H7 (cell line): ENCODE measurements at regions not wholly inside any gene's neighbourhood (a gene's known extent, or its start where the extent isn't known, plus 50 kb on each side); places are given as distances from the start of the nearest gene placed in this dataset.

Source experiments
- DNase-seq: peaks from one replicate; pipeline ENCODE4 v3.0.0; 2012
- H3K27me3 ChIP-seq: 2 replicates; pipeline ENCODE4 v1.6.0; 2011; ENCODE audit warnings: mild to moderate bottlenecking, low read length; ENCODE audit not compliant: control insufficient read depth, insufficient read depth
- H3K36me3 ChIP-seq: replicated peaks from 2 replicates; pipeline ENCODE4 v1.5.1; 2011; ENCODE audit warnings: low read length; ENCODE audit not compliant: control insufficient read depth, insufficient read depth
- H3K4me3 ChIP-seq: 2 replicates; pipeline ENCODE4 v1.5.1; 2011; ENCODE audit warnings: low read depth, mild to moderate bottlenecking, control low read depth, low read length, moderate library complexity; ENCODE audit not compliant: insufficient read depth

DNA sequence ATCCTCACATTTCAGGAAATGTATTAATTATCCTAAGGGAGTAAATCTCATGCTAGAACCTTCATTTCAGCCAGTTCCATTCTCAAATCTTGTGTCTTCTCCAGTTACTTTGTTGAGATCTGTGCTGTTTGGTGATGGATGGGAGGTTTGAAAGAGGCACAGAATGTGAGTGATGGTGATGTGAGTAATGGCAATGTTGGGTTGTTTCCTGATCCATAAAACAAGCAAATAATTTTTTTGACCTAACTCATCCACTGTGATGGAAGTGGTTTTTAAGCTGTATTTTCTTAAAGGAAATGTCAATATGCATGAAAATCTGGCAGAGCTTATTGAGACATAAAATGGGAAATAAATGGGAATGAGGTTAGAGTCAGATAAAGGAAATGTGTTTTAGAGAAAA is 214.7 kb downstream of the CHRM3 start:
- Histone ChIP-seq H3K4me3 (no peak overlapping the region), H3K36me3 (no peaks in the 10 kb centered on the region), H3K27me3 (no peaks in the 10 kb centered on the region)
- no peak for DNase-seq

DNA sequence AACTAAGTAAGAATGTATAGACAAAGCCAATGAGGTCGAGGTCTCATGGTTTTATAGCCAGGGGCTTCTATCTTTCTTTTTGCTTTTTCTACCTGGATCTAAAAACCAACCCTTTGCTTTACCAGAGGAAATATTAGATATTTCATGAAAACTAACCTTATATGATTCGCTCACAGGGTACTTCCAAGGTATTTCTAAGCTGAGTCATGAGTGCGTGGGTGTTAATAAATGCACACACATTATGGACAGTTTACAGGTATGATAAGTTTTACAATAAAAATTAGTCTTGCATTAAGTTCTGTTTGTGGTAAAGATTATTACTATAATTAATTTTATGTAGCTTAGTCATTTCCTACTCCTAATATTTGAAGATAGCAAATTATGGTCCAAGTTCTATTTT is 217.2 kb downstream of the CHRM3 start:
- no peaks in the 10 kb centered on the region for H3K36me3 ChIP-seq
- no peaks in the 10 kb centered on the region for H3K27me3 ChIP-seq
- H3K4me3 ChIP-seq, result no peak overlapping the region
- DNase-seq, result no peak

DNA sequence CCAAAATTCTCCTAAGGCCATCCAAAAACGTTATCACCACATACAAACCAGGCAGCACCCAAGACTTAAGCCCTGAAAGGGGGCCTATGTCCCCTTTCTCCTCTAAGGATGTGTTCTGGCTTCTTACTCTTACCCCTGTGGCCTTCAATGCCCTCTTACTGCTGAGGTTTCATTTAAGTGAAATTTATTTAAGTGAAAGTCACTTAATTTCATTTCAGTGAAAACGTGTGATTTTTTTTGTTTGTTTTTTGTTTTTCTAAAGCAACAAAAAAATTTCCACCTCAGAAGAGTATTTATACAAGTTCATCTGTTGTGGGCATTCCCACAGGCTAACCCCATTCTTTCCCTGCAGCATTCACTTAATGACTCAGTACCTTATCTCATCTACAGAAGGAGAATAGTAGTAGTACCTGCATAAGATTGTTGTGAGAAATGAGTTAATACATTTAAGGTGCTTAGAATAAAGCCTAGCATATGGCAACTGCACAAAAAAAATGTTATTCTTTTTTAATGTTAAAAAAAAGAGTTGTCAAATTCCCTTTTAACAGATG is 220.6 kb downstream of the CHRM3 start:
- no peaks in the 10 kb centered on the region for H3K27me3 ChIP-seq
- H3K36me3 ChIP-seq, result no peaks in the 10 kb centered on the region
- H3K4me3 ChIP-seq, result no peak overlapping the region
- DNase-seq, result no peak

DNA sequence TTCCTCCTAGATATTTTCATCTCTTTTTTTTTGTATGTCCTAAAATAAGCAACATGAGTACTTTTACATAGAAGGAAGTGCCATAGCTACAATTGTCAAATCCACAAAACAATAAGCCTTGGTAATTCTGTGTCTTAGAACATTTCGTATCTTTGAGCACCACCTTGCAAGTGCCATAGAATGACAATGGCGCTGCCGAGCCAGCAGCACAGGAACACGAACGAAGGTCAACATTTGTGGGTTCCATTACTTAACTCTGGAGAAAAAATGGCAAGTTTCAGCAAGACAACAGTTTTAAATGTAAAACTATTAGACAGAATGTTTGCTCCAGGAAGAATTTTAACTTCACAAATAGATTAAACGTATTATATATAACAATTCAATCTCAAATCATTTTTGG is 222.1 kb downstream of the CHRM3 start:
- no peak for DNase-seq
- H3K27me3 ChIP-seq, result no peaks in the 10 kb centered on the region
- H3K36me3 ChIP-seq, result no peaks in the 10 kb centered on the region
- H3K4me3 ChIP-seq, result no peak overlapping the region

DNA sequence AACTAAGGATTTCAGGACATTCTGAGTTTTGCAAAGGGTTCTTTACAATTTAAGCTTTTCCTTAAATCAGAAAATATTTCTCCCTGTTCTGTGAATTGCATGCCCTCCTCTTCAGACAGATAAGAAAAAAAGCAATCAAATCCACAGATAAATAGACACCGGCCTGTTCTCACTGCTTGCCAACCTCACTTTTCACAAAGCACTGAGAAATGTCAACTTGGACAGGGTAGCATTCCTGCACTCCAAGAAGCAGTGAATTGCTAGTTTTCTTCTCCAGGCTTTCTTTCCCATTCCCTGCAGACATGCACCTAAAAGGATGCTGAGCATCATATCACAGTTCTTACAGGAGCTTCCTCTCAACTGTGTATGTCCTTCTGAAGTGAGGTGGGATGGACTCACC is 226.0 kb downstream of the CHRM3 start:
- no peak for DNase-seq
- no peaks in the 10 kb centered on the region for H3K36me3 ChIP-seq
- no peak overlapping the region for H3K4me3 ChIP-seq
- H3K27me3 ChIP-seq, result no peaks in the 10 kb centered on the region

DNA sequence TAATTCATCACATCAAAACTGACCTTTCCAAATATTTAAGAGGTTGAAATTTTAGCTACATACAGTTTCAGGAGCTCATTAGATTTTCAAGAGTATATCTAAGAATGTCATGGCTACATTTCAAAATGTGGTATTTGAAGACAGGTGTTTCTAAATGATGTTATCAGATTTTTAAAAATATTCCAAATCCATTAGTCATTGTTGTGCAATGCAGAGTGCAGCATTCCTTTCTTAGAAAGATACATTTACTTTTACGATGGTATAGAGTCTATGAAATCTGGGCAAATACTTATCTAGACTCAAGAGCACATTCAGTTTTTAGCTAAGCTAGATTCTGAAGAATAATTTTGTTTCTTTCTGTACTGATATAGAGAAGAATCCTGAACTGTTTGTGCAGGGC is 230.3 kb downstream of the CHRM3 start:
- H3K27me3 ChIP-seq, result no peaks in the 10 kb centered on the region
- H3K4me3 ChIP-seq, result no peak overlapping the region
- no peak for DNase-seq
- no peaks in the 10 kb centered on the region for H3K36me3 ChIP-seq

DNA sequence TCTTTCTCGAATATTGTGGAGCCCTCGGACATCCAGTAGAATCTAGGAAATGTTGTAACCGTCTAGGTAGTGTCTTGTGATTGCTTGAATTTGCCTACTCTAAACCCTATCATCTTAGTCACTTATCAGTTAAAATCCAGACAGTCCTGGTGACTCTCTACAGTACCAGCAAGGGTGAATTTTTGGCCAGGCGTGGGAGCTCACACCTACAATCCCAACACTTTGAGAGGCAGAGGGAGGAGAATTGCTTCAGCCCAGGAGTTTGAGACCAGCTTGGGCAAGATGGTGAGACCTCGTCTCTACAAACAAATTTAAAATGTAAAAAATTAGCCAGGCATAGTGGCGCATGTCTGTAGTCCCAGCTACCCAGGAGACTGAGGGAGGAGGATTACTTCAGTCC is 230.9 kb downstream of the CHRM3 start:
- H3K36me3 ChIP-seq, result no peaks in the 10 kb centered on the region
- H3K4me3 ChIP-seq, result no peak overlapping the region
- no peak for DNase-seq
- no peaks in the 10 kb centered on the region for H3K27me3 ChIP-seq

DNA sequence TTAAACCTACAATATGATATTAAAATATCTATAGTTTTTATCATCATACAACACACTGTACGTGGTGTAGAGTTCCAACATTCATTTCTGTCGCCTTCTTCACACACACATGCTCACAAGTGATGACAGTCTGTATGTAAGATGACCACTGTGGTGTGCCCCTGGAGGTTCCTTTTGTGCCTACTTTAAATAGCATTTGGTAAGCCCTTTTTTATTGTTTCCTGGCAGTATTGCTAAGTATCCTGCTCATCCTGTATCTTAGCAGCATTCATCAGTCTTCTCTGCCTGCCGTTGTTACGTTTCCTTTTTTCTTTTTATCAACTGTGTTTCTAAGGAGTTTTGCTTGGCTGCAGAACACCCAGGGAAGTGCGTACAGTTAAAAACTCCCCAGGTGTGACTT is 231.4 kb downstream of the CHRM3 start:
- no peak for DNase-seq
- H3K27me3 ChIP-seq, result no peaks in the 10 kb centered on the region
- H3K36me3 ChIP-seq, result no peaks in the 10 kb centered on the region
- H3K4me3 ChIP-seq, result no peak overlapping the region

DNA sequence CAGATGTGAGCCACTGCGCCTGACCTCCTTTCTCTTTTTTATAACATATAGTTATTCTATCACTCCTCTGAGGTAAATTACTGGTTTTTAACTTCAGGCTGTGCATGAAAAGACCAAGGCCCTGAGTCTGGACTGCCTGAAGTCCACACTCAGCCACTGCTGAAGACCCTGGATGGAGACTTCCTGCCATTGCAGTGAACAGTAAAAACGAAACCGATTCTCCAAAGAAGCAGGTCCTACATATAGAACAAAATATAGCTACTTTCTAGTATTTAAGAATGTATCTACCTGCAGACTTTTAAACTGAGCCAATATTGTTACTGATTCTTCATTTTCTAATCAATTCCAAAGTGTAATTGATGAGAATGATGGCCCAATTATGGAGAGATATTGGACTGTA is 232.8 kb downstream of the CHRM3 start:
- H3K4me3 ChIP-seq, result no peak overlapping the region
- DNase-seq, result no peak

DNA sequence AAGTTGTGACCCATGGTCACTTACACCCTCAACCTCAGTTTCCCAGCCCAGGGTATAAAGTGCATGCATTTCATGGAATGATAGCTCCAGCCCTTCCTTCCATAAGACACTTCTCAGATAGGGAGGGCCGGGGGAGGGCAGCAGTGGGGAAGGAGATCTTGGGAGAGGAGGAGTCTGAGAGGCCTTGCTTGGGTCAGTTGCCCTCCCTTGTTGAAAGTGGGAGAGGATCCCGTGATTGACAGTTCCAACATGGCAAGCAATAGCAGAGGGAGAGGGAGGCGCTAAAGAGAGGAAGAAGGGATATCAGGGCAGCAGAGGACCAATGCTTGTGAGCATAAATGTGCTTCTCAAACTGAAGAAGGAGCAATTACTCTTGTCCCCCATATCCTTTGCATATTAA is 244.4 kb downstream of the CHRM3 start:
- no peaks in the 10 kb centered on the region for H3K27me3 ChIP-seq
- no peaks in the 10 kb centered on the region for H3K36me3 ChIP-seq
- peak; percentile 51 for DNase-seq
- H3K4me3 ChIP-seq, result no peak overlapping the region

More for the DNA sequence above, 232.8 kb downstream of the CHRM3 start:
- Histone ChIP-seq H3K36me3 (no peaks in the 10 kb centered on the region), H3K27me3 (no peaks in the 10 kb centered on the region)

DNA sequence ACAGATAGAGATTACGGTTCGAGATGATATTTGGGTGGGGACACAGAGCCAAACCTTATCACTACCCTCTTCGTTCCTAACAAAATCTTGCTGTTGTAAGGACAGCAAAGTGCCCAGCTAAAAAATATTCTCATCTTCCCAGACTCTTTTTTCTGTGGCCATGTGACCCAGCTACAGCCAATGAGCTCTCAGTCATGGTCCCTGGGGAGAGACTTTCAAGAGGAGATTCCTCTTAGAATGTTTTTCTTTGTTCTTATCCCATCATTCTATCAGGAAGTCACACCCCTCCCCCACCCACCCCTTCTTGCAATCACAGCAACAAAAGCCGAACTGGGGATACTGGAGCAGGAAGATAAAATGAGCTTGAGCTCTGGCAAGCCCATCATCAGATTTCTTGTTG is 247.1 kb downstream of the CHRM3 start:
- peak; percentile 24 for DNase-seq
- no peak overlapping the region for H3K4me3 ChIP-seq
- no peaks in the 10 kb centered on the region for H3K27me3 ChIP-seq
- H3K36me3 ChIP-seq, result no peaks in the 10 kb centered on the region; the same call in 1 of the 2 replicates

DNA sequence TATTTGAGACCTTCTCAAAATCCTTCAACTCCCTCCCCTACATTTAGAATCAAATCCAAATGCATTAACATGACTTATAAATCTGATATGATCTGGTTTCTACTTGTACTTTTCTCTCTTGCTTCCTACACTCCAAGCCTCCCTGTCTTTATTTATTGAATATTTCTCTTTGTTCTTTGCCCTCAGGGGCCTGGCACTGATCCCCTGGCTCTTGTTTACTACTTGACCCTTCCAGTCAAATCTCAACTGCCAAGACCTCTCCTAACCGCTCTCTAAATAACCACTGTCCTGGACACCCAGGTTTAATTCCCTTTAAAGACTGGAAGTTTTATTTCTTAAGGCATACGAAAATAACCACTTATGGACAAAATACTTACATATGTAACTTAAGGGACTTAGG is 248.9 kb downstream of the CHRM3 start:
- H3K4me3 ChIP-seq, result no peak overlapping the region

DNA sequence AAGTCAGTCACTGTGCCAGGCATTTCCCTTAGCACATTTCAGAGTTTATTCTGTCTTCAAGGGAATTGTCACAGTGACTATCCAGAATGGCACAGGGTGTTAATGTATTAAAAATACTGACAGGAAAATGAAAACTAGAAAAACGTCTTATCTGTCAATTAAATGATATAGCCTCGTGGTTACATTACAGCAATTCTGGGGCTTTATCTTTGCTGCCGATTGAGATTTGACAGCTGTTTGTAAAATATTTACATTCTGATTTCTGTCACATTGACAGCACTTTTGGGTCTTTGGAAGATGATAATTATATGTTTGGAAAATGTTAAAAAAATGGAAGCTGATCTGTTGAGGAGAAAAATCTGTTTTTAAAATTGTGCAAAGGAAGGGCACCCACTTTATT is 250.0 kb downstream of the CHRM3 start:
- Histone ChIP-seq H3K36me3 (no peaks in the 10 kb centered on the region; the same call in 1 of the 2 replicates), H3K27me3 (no peaks in the 10 kb centered on the region), H3K4me3 (no peak overlapping the region)
- no peak for DNase-seq

More for the DNA sequence above, 248.9 kb downstream of the CHRM3 start:
- Histone ChIP-seq H3K27me3 (no peaks in the 10 kb centered on the region), H3K36me3 (no peaks in the 10 kb centered on the region; the same call in 1 of the 2 replicates)
- no peak for DNase-seq

DNA sequence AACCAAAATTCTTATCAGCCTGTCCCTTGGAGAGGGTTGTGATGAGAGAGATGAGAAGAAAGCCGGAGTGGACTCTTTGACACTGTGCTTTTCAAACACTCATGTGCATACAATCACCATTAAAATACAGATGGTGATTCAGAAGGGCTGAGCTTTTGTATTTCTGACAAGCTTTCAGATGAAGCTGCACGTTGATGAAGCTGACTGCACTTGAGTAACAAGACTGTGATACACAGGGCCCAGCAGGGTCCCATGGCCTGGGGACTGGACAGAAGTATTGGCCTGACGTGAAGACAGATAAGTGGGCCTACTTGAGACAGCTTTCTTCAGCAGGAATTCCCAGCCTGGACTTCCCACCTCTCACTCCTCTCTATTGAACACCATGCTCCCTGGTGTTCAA is 258.2 kb downstream of the CHRM3 start:
- no peaks in the 10 kb centered on the region for H3K27me3 ChIP-seq
- no peak overlapping the region for H3K4me3 ChIP-seq
- DNase-seq, result no peak
- H3K36me3 ChIP-seq, result no peaks in the 10 kb centered on the region; the same call in 1 of the 2 replicates

DNA sequence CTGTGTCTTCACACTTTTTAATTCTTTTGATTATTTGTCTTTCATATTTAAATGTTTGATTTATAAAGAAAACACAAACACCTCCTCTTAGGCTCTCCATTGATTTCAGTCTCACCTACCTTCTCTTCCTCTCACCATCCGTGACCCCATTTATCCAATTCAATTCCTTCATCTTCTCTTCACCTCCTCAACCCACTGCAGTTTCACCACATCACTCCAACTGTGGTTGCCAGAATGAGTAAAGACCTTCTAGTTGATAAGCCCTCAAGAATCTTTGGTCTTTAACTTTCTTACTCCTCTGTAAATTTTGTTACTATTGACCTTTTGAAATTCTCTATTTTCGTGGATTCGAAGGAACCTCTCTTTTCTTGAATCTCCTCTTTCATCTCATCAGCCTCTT is 260.7 kb downstream of the CHRM3 start:
- H3K36me3 ChIP-seq, result no peaks in the 10 kb centered on the region; the same call in 1 of the 2 replicates
- no peak for DNase-seq
- H3K27me3 ChIP-seq, result no peaks in the 10 kb centered on the region
- no peak overlapping the region for H3K4me3 ChIP-seq
